Trophoblast cell (in vitro differentiated cells and primary cell): ENCODE measurements at regions not wholly inside any gene's neighbourhood (a gene's known extent, or its start where the extent isn't known, plus 50 kb on each side); places are given as distances from the start of the nearest gene placed in this dataset.

Source experiments
- DNase-seq, 2 donors: peaks; one replicate each; pipeline ENCODE4 v3.0.0-alpha.2; 2016
- H2AFZ ChIP-seq: 2 replicates; pipeline ENCODE4 v1.6.1; 2013; ENCODE audit warnings: low read length, moderate library complexity, mild to moderate bottlenecking; ENCODE audit not compliant: insufficient read depth, poor library complexity
- H2AK5ac ChIP-seq: 2 replicates; pipeline ENCODE4 v1.6.1; 2013; ENCODE audit warnings: mild to moderate bottlenecking, low read length
- H2BK120ac ChIP-seq: 2 replicates; pipeline ENCODE4 v1.6.1; 2013; ENCODE audit warnings: low read length, mild to moderate bottlenecking, moderate library complexity; ENCODE audit not compliant: insufficient read depth, poor library complexity
- H2BK12ac ChIP-seq: 2 replicates; pipeline ENCODE4 v1.6.1; 2013; ENCODE audit warnings: mild to moderate bottlenecking, low read length, moderate library complexity
- H2BK5ac ChIP-seq: 2 replicates; pipeline ENCODE4 v1.6.1; 2013; ENCODE audit warnings: low read length, low read depth, moderate library complexity, mild to moderate bottlenecking; ENCODE audit not compliant: poor library complexity
- H3K14ac ChIP-seq: 2 replicates; pipeline ENCODE4 v1.6.1; 2013; ENCODE audit warnings: mild to moderate bottlenecking, low read length
- H3K18ac ChIP-seq: 2 replicates; pipeline ENCODE4 v1.6.1; 2013; ENCODE audit warnings: mild to moderate bottlenecking, low read length
- H3K23ac ChIP-seq: 2 replicates; pipeline ENCODE4 v1.6.1; 2013; ENCODE audit warnings: low read length
- H3K27ac ChIP-seq: 2 replicates; pipeline ENCODE4 v1.5.1; 2013; ENCODE audit warnings: low read depth, mild to moderate bottlenecking, inconsistent platforms, low read length, moderate library complexity
- H3K27me3 ChIP-seq: 2 replicates; pipeline ENCODE4 v1.6.1; 2013; ENCODE audit warnings: inconsistent platforms, mild to moderate bottlenecking, low read length, moderate library complexity; ENCODE audit not compliant: insufficient read depth
- H3K36me3 ChIP-seq, 2 experiments: 1 replicate in 1 of 2; 2 replicates in 1 of 2; pipeline ENCODE4 v1.6.1; 2013; ENCODE audit warnings: low read length in 2 of 2, mild to moderate bottlenecking in 2 of 2, moderate library complexity in 1 of 2; ENCODE audit not compliant: insufficient read depth in 2 of 2, control insufficient read depth in 1 of 2
- H3K4ac ChIP-seq: 2 replicates; pipeline ENCODE4 v1.6.1; 2013; ENCODE audit warnings: low read depth, mild to moderate bottlenecking, low read length, moderate library complexity
- H3K4me1 ChIP-seq, 2 experiments: 1 replicate in 1 of 2; 2 replicates in 1 of 2; pipeline ENCODE4 v1.6.1; 2013; ENCODE audit warnings: low read length in 2 of 2, mild to moderate bottlenecking in 2 of 2, moderate library complexity in 1 of 2; ENCODE audit not compliant: insufficient read depth in 2 of 2, control insufficient read depth in 1 of 2
- H3K4me2 ChIP-seq: 2 replicates; pipeline ENCODE4 v1.6.1; 2013; ENCODE audit warnings: inconsistent platforms, mild to moderate bottlenecking, low read length, moderate library complexity
- H3K4me3 ChIP-seq: 2 replicates; pipeline ENCODE4 v1.5.1; 2013; ENCODE audit warnings: mild to moderate bottlenecking, low read depth, low read length, inconsistent platforms
- H3K79me1 ChIP-seq: one replicate; pipeline ENCODE4 v1.6.1; 2013; ENCODE audit warnings: low read length
- H3K79me2 ChIP-seq: 2 replicates; pipeline ENCODE4 v1.6.1; 2013; ENCODE audit warnings: low read length, mild to moderate bottlenecking; ENCODE audit not compliant: control insufficient read depth, insufficient read depth, poor library complexity
- H3K9ac ChIP-seq: 2 replicates; pipeline ENCODE4 v1.6.1; 2013; ENCODE audit warnings: mild to moderate bottlenecking, low read length
- H3K9me3 ChIP-seq: 2 replicates; pipeline ENCODE4 v1.6.1; 2013; ENCODE audit warnings: low read depth, mild to moderate bottlenecking, control low read depth, inconsistent platforms, low read length; ENCODE audit not compliant: insufficient read depth
- H4K12ac ChIP-seq: 2 replicates; pipeline ENCODE4 v1.6.1; 2013; ENCODE audit warnings: low read depth, mild to moderate bottlenecking, low read length, moderate library complexity
- H4K8ac ChIP-seq: 2 replicates; pipeline ENCODE4 v1.6.1; 2013; ENCODE audit warnings: low read depth, mild to moderate bottlenecking, low read length, moderate library complexity
- H4K91ac ChIP-seq: one replicate; pipeline ENCODE4 v1.6.1; 2013; ENCODE audit warnings: low read depth, mild to moderate bottlenecking, low read length, moderate library complexity
- WGBS: extraction: QIAGEN DNeasy Blood & Tissue Kit; methylation state at CpG from one replicate; pipeline ENCODE4 v1.1.7; 2013; ENCODE audit warnings: missing lambda C conversion rate; ENCODE audit not compliant: insufficient read length, insufficient coverage; ENCODE audit errors: extremely low coverage; 5-methylcytosine and 5-hydroxymethylcytosine counted together

- H2BK120ac ChIP-seq: no peak overlapping the region
- no CpG with 5 or more reads among the region's 6 CpGs for WGBS
- no peaks in the 10 kb centered on the region for H3K9me3 ChIP-seq
- H3K4me1 ChIP-seq: peaks cover 0 to 3% of the 10 kb centered on the region in 2 experiments
- no peak overlapping the region for H2AK5ac ChIP-seq
- no peak for DNase-seq
- no peak overlapping the region for H3K9ac ChIP-seq
- no peaks in the 10 kb centered on the region for H3K36me3 ChIP-seq
- H3K79me1 ChIP-seq: no peaks in the 10 kb centered on the region
- H3K18ac ChIP-seq: no peak overlapping the region
- H3K79me2 ChIP-seq: no peaks in the 10 kb centered on the region
- H2BK12ac ChIP-seq: no peak overlapping the region
- H4K8ac ChIP-seq: no peak overlapping the region
- H4K91ac ChIP-seq: no peak overlapping the region
- no peak overlapping the region for H4K12ac ChIP-seq
- H3K4me3 ChIP-seq: no peak overlapping the region
- no peak overlapping the region for H3K27ac ChIP-seq
- H2BK5ac ChIP-seq: no peak overlapping the region
- H3K4ac ChIP-seq: no peak overlapping the region
- H2AFZ ChIP-seq: no peak overlapping the region
- no peak overlapping the region for H3K4me2 ChIP-seq
- no peak overlapping the region for H3K14ac ChIP-seq
- no peak overlapping the region for H3K23ac ChIP-seq
- no peaks in the 10 kb centered on the region for H3K27me3 ChIP-seq
Observed at GRCh38 chr17:72405662-72406230, 284.9 kb downstream of the SOX9 start.

GRCh38 chr17:72406498-72406897 lies 285.7 kb downstream of the SOX9 start:
- no peak overlapping the region for H3K23ac ChIP-seq
- H2BK120ac ChIP-seq: no peak overlapping the region
- H3K9ac ChIP-seq: no peak overlapping the region
- H3K18ac ChIP-seq: no peak overlapping the region
- H3K79me1 ChIP-seq: no peaks in the 10 kb centered on the region
- H3K9me3 ChIP-seq: no peaks in the 10 kb centered on the region
- no peak overlapping the region for H3K27ac ChIP-seq
- peaks cover 0 to 11% of the 10 kb centered on the region in 2 experiments for H3K4me1 ChIP-seq
- no peak overlapping the region for H4K12ac ChIP-seq
- no peak for DNase-seq
- H2AK5ac ChIP-seq: no peak overlapping the region
- no peak overlapping the region for H3K4ac ChIP-seq
- no peak overlapping the region for H4K8ac ChIP-seq
- H2BK5ac ChIP-seq: no peak overlapping the region
- H3K14ac ChIP-seq: no peak overlapping the region
- no CpG with 5 or more reads among the region's 1 CpG for WGBS
- no peak overlapping the region for H4K91ac ChIP-seq
- no peaks in the 10 kb centered on the region for H3K36me3 ChIP-seq
- H2BK12ac ChIP-seq: no peak overlapping the region
- no peak overlapping the region for H2AFZ ChIP-seq
- H3K4me3 ChIP-seq: no peak overlapping the region
- no peaks in the 10 kb centered on the region for H3K27me3 ChIP-seq
- no peak overlapping the region for H3K4me2 ChIP-seq
- no peaks in the 10 kb centered on the region for H3K79me2 ChIP-seq

DNA sequence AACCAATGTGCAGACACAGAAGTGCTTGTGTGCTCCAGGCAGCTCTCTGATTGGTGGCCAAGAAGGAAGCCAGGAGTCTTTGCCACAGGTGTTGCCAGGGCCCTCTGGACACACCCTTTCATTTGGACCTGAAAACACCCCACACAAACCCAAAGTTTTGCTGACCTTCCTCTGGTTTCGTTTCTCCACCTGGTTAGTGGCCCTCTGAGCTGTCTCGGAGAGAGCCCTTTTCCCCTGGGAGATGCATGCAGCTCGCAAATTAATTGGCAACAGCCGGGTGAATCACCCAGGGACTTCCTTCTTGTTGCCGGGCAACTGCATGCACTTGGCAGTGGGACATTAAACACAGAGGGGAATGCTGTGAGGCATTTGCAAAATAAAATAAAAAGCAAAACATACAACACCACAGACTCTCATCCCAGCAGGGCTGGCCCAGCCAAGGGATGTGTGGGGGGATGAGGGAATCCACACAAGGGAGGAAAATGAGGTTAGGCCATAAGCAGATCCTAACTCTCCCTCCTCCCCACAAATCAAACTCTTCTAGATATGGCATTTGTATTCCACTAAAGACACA lies 286.6 kb downstream of the SOX9 start:
- no peak overlapping the region for H3K4me3 ChIP-seq
- H2BK120ac ChIP-seq: no peak overlapping the region
- WGBS: no CpG with 5 or more reads among the region's 5 CpGs
- H2AK5ac ChIP-seq: no peak overlapping the region
- H3K4me1 ChIP-seq: peaks cover 3 to 13% of the 10 kb centered on the region in 2 experiments
- DNase-seq: peak in 1 of 2 donors; percentile 43
- H3K9me3 ChIP-seq: no peaks in the 10 kb centered on the region
- no peak overlapping the region for H3K23ac ChIP-seq
- H3K79me1 ChIP-seq: no peaks in the 10 kb centered on the region
- no peak overlapping the region for H2BK12ac ChIP-seq
- no peak overlapping the region for H2AFZ ChIP-seq
- H2BK5ac ChIP-seq: no peak overlapping the region
- no peak overlapping the region for H3K4me2 ChIP-seq
- no peak overlapping the region for H3K27ac ChIP-seq
- H4K8ac ChIP-seq: no peak overlapping the region
- no peaks in the 10 kb centered on the region for H3K36me3 ChIP-seq
- H3K4ac ChIP-seq: no peak overlapping the region
- H3K18ac ChIP-seq: no peak overlapping the region
- H3K14ac ChIP-seq: no peak overlapping the region
- no peak overlapping the region for H4K12ac ChIP-seq
- H4K91ac ChIP-seq: no peak overlapping the region
- H3K9ac ChIP-seq: no peak overlapping the region
- no peaks in the 10 kb centered on the region for H3K79me2 ChIP-seq
- H3K27me3 ChIP-seq: no peaks in the 10 kb centered on the region

DNA sequence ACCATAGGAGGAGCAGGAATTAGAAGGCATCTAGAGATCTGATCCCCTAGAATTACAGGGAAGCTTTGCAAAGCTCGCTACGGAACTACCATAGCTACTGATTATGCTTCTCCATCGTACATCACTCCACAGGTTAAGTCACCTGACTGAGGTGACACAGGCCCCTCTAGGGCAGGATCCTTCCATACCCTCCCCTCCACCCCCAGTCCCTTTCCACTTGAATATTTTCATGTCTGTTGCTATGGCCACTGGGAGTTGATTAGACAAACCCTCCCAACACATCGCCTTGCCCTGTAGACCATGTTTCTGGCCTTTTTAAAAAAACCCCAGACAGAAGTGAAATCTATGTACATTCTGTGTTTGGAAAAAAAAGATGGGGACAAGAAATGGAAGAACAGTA lies 287.1 kb downstream of the SOX9 start:
- Histone ChIP-seq H4K8ac (no peak overlapping the region), H3K4me1 (peaks cover 3 to 13% of the 10 kb centered on the region in 2 experiments), H3K18ac (no peak overlapping the region), H3K23ac (no peak overlapping the region), H3K79me1 (no peaks in the 10 kb centered on the region), H4K91ac (no peak overlapping the region), H3K27ac (no peak overlapping the region), H3K79me2 (no peaks in the 10 kb centered on the region), H3K36me3 (no peaks in the 10 kb centered on the region), H3K14ac (no peak overlapping the region), H2BK120ac (no peak overlapping the region), H3K9ac (no peak overlapping the region), H3K4me3 (no peak overlapping the region), H2AK5ac (no peak overlapping the region), H3K4me2 (no peak overlapping the region), H3K9me3 (no peaks in the 10 kb centered on the region), H3K4ac (no peak overlapping the region), H2BK12ac (no peak overlapping the region), H4K12ac (no peak overlapping the region), H2AFZ (no peak overlapping the region), H2BK5ac (no peak overlapping the region), H3K27me3 (no peaks in the 10 kb centered on the region)
- DNase-seq: peak in 1 of 2 donors; percentile 18
- WGBS: no CpG with 5 or more reads among the region's 4 CpGs
